Iris pigment epithelial cell (primary cell): ENCODE measurements at regions not wholly inside any gene's neighbourhood (a gene's known extent, or its start where the extent isn't known, plus 50 kb on each side); places are given as distances from the start of the nearest gene placed in this dataset.

ENCODE experiments used
- DNase-seq: peaks from one replicate; pipeline ENCODE4 v3.0.0-alpha.2; 2011; ENCODE audit warnings: low read depth

- DNase-seq = no peak
Measured at GRCh38 chr3:153314038-153314437, 152.0 kb downstream of the RAP2B start.

GRCh38 chr3:153315781-153316180 is 153.8 kb downstream of the RAP2B start:
- no peak for DNase-seq

GRCh38 chr3:153319705-153320554 is 157.9 kb downstream of the RAP2B start:
- DNase-seq = no peak

GRCh38 chr3:153320585-153321128 is 158.6 kb downstream of the RAP2B start:
- DNase-seq = no peak

DNA sequence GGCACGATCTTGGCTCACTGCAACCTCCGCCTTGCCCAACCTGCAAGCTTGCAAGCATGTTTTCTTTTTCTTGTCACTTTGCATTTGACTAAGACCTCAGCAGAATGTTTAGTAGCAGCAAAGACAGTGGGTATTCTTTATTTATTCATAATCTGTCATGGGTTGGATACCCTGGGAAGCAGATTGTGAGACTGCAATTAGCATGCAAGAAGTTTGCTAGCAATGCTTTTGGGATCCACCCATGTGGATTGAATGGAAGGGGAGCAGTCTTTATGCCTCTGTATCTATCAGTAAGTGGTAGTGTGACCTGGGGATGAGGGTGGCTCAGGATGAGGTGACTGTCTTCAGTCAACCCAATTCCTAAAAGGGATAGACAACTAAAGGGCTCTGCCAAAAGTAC is 166.7 kb downstream of the RAP2B start:
- DNase-seq = no peak

DNA sequence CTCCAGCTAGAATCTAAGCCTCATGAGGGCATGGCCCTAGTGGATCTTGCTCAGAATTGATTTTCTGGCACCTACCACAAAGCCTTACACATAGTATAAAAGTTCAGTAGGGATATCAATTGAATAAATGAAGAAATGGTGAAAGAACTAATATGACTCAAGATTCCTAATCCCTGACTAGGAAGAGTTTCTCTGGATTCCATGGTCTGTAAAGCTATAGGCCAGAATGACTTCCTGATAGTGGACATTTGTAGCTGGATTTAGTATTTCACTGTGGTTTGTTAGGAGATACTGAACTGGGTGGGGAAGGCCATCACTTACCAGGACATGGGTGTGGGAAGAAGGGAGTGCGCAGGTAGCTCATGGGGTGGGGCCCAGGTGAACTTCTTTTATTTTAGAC is 168.9 kb downstream of the RAP2B start:
- DNase-seq = peak; percentile 31

DNA sequence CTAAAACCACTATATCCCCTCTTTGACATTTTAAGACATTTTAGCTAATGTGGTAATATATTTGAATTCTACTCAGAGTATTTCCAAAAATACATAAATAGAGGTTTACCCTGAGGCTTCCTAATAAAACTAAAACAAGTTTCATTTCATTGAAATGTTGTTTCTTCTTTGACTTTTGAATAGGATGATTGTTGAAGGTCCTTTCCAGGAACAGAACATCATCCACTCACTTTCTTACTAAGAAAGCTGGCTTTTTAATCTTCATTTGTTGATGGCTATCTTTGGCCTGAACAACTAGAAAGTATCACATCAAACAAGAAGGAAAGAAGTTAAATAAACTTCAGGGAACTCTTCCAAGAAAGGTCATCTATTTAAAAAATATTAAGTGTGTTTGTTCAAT is 169.7 kb downstream of the RAP2B start:
- DNase-seq = no peak

DNA sequence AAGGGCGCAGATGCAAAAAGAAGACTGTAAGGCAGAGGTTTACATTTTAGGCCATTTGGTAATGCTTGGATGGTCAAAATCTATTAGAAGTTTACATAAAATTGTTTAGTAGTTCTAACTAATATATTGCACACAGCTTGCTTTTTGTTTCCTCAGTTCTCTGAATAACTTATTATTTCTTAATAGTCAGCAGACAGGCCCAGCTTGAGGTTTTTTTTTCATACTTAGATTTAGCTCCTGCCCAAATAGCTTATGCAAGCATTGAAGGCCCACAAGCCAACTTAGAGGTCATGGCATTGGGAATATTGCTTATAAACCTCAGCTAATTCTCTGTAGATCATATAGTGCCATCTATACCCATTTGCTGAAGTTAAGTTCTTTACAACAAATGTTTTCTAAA is 172.5 kb downstream of the RAP2B start:
- no peak for DNase-seq

DNA sequence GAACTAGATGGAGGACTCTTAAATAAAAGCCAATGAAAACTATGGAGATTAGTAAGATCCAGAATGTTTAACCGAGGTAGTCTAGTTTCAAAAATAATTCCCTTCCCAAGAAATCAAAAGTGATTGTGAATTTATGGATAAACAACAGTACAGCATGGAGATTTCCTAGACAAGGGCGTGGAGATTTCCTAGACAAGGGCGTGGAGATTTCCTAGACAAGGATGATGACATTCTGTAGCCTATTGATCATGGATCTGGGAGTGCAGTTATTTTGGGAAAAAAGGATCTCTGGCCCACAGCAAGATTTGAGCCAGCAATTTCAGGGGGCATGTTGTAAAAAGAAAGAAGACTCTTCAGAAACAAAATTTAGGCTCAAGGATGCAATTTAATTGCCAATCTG is 175.3 kb downstream of the RAP2B start:
- DNase-seq = no peak

DNA sequence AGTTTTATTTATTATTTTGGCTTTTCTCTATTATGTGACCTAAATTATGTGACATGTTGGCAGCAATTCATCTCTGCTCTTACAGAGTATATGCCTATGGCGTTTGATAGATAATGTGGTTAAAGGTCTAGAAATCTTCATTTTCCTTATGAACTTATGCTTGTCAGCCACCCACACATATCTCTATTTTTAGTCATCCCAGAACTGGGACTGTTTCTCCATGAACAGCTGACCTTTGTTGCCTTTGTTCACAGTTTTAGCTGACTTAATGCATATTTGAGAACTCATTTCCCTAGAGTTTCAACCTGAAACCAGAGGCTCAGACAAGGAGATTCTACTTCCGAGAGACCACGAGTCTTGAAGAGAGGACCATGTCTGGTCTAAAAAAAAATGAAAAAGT is 176.5 kb downstream of the RAP2B start:
- peak; percentile 70 for DNase-seq

- DNase-seq = no peak
Measured at GRCh38 chr3:153339065-153339464, 177.0 kb downstream of the RAP2B start.

GRCh38 chr3:153343988-153344782 is 182.2 kb downstream of the RAP2B start:
- no peak for DNase-seq

GRCh38 chr3:153348457-153349107 is 186.6 kb downstream of the RAP2B start:
- DNase-seq = peak; percentile 47

- DNase-seq = no peak
Measured at GRCh38 chr3:153349108-153349499, 187.1 kb downstream of the RAP2B start.

- peak; percentile 90 for DNase-seq
Measured at GRCh38 chr3:153350420-153350819, 188.4 kb downstream of the RAP2B start.

DNA sequence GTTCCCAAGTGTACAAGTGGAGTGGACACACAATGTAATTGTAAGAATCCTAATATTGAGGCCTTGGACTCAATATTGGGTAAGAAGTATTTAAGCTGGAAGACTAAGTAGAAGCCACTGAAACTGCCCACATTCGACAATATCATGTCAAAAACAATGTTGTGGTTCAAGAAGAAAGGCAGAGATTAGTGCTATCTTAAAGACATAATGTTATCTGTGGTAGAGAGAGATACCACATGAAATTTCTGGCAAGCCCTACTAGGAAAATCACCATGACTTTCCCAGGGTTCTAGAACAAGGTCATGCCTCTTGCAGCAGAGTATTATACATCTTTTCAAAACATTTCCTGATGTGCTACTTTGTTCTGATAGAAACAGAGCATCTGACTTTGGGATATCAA is 192.6 kb downstream of the RAP2B start:
- DNase-seq = peak; percentile 3

DNA sequence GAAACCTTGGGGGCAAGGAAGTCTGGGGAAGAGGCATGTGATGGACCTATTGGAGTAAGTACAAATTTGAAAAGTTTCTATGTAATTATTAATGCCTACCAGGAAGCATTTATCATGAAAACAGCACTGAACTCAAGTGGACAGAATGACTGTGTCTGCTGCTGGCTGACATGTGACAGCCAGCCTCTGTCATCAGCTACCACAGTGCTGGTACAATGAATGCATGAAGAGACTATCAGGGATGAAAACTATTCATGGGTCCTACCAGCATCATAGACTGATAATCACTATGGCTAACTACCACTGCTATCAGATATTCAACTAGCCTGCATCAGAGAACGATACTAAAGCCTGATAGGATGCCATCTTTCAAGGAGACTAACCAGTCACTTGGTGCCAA is 193.5 kb downstream of the RAP2B start:
- no peak for DNase-seq

- DNase-seq = no peak
Measured at GRCh38 chr3:153356908-153357307, 194.9 kb downstream of the RAP2B start.

DNA sequence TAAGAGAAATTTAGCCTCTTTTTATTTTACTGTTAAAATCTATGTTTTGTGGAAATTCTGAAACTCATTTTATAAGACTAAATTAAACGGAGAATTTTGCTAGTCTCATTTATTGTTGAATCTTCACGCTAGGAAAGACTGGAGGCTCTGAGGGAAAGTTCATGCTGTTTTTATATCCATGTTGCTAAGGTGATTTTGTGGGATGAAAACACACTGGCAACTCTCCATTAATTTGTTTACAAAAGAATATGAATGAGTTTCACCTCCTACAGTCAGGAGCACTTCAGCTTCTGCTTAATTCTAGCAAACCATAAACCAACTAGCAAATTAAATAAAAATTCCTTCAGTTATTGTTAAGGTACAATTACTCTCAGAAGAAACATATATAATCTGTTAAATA is 195.4 kb downstream of the RAP2B start:
- no peak for DNase-seq

- DNase-seq = no peak
Measured at GRCh38 chr3:153369561-153370374, 207.7 kb downstream of the RAP2B start.

DNA sequence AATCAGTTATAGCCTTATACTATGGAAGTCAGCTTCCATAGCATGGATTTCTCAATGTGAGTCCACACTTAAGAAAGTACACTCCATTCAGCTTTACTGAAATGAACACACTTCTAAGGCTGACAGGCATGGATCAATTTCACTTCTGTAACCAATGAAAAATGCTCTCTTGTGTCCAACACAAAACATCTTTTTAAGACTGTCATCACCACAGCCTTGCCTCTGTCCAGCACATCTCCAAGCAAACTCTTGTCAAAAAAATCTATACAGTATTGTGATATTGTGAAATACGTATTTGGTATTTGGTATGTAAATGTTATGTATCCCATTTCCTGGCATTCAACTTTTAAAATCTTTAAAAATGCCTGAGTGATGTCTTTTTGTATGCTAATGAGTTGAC is 208.7 kb downstream of the RAP2B start:
- no peak for DNase-seq

DNA sequence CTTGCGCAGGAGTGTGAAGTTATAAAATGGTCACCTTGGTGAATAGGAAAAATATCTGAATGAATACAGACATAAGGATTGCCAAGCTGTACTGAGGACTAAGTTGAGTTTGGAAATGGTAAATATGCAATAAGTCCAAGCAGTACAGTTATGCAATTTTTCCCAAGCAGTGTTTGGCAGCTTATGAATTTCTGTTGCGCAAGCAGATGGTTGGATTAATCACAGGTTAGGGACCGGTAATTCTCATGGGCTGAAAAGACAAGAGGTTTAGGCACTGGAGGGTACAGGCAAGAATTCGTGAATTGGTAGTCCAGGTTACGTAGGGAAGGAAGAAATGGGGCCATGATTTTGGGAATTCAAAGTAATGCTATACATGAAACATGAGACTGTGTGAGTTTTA is 210.3 kb downstream of the RAP2B start:
- DNase-seq = peak; percentile 84
